ENCODE measurements at regions not wholly inside any gene's neighbourhood (a gene's known extent, or its start where the extent isn't known, plus 50 kb on each side); places are given as distances from the start of the nearest gene placed in this dataset.

- Histone ChIP-seq H3K36me3 (ENCODE audit: insufficient read depth in 1 of 2, low read depth in 1 of 2) (no peaks in the 10 kb centered on the region), H3K27ac (no peak overlapping the region), H3K4me3 (no peak overlapping the region), H3K4me1 (no peaks in the 10 kb centered on the region), H3K9me3 (no peaks in the 10 kb centered on the region), H3K27me3 (ENCODE audit: insufficient read depth in 3 of 3, low read length in 2 of 3) (peaks cover 0 to 1% (median 0%) of the 10 kb centered on the region in 3 donors)
- no peak for TF ChIP-seq CTCF (IDR thresholded peaks at IDR 0.05)
- ATAC-seq: no peak
- 9 to 32% (median 29%) methylated on average over 1 of the region's 1 CpG for WGBS, 3 donors
- no peak for DNase-seq
- intact Hi-C loops (cut with DNase I): no loop called here
Observed at GRCh38 chr9:82729991-82730589, 332.9 kb downstream of the RASEF start.

GRCh38 chr9:82732928-82733327, 330.0 kb downstream of the RASEF start:
- H3K27me3 ChIP-seq (ENCODE audit: insufficient read depth in 3 of 3, low read length in 2 of 3): peaks cover 0 to 1% (median 0%) of the 10 kb centered on the region in 3 donors
- H3K27ac ChIP-seq: no peak overlapping the region

GRCh38 chr9:82736126-82736525, 326.8 kb downstream of the RASEF start:
- H3K27ac ChIP-seq: no peak overlapping the region
- TF ChIP-seq CTCF (IDR thresholded peaks at IDR 0.05): no peak
- no peaks in the 10 kb centered on the region for H3K4me1 ChIP-seq
- H3K27me3 ChIP-seq (ENCODE audit: insufficient read depth in 3 of 3, low read length in 2 of 3): no peaks in the 10 kb centered on the region
- no peaks in the 10 kb centered on the region for H3K9me3 ChIP-seq
- WGBS, 3 donors: 76 to 90% (median 77%) methylated on average over 4 of the region's 4 CpGs
- ATAC-seq: no peak
- H3K36me3 ChIP-seq (ENCODE audit: insufficient read depth in 1 of 2, low read depth in 1 of 2): no peaks in the 10 kb centered on the region
- intact Hi-C loops (cut with DNase I): no loop called here
- H3K4me3 ChIP-seq: no peak overlapping the region
- no peak for DNase-seq

More at GRCh38 chr9:82732928-82733327, 330.0 kb downstream of the RASEF start:
- intact Hi-C loops (cut with DNase I): no loop called here
- no peaks in the 10 kb centered on the region for H3K9me3 ChIP-seq
- ATAC-seq (no peak), DNase-seq (no peak)
- 26 to 37% (median 33%) methylated on average over 3 of the region's 3 CpGs for whole genome bisulfite sequencing, 3 donors
- H3K4me1 ChIP-seq: no peaks in the 10 kb centered on the region
- no peak overlapping the region for H3K4me3 ChIP-seq
- no peak for TF ChIP-seq CTCF (IDR thresholded peaks at IDR 0.05)
- H3K36me3 ChIP-seq (ENCODE audit: insufficient read depth in 1 of 2, low read depth in 1 of 2): no peaks in the 10 kb centered on the region

GRCh38 chr9:82736701-82737100, 326.2 kb downstream of the RASEF start:
- DNase-seq (no peak), ATAC-seq (no peak)
- Histone ChIP-seq H3K4me3 (no peak overlapping the region), H3K27ac (no peak overlapping the region), H3K4me1 (no peaks in the 10 kb centered on the region), H3K9me3 (no peaks in the 10 kb centered on the region), H3K36me3 (ENCODE audit: insufficient read depth in 1 of 2, low read depth in 1 of 2) (no peaks in the 10 kb centered on the region), H3K27me3 (ENCODE audit: insufficient read depth in 3 of 3, low read length in 2 of 3) (no peaks in the 10 kb centered on the region)
- intact Hi-C loops (cut with DNase I): no loop called here
- no peak for TF ChIP-seq CTCF (IDR thresholded peaks at IDR 0.05)
- WGBS, 3 donors: 65 to 78% (median 73%) methylated on average over 2 of the region's 2 CpGs

GRCh38 chr9:82745919-82746318, 317.0 kb downstream of the RASEF start:
- 63 to 74% (median 72%) methylated on average over 2 of the region's 2 CpGs for WGBS, 3 donors
- Histone ChIP-seq H3K4me1 (no peaks in the 10 kb centered on the region), H3K36me3 (ENCODE audit: insufficient read depth in 1 of 2, low read depth in 1 of 2) (no peaks in the 10 kb centered on the region), H3K9me3 (no peaks in the 10 kb centered on the region), H3K27me3 (ENCODE audit: insufficient read depth in 3 of 3, low read length in 2 of 3) (no peaks in the 10 kb centered on the region), H3K4me3 (no peak overlapping the region), H3K27ac (no peak overlapping the region)
- no peak for TF ChIP-seq CTCF (IDR thresholded peaks at IDR 0.05)
- intact Hi-C loops (cut with DNase I): no loop called here
- ATAC-seq (no peak), DNase-seq (no peak)

Measured in psoas muscle (tissue), 7 donors.